H9 (cell line): ENCODE measurements at regions not wholly inside any gene's neighbourhood (a gene's known extent, or its start where the extent isn't known, plus 50 kb on each side); places are given as distances from the start of the nearest gene placed in this dataset.

ENCODE experiments used
- DNase-seq: peaks from one replicate; pipeline ENCODE4 v3.0.0-alpha.2; 2017
- H2AFZ ChIP-seq: one replicate; pipeline ENCODE4 v1.6.1; 2013; ENCODE audit warnings: mild to moderate bottlenecking, low read length, control low read depth, moderate library complexity
- H2AK5ac ChIP-seq: 2 replicates; pipeline ENCODE4 v1.6.1; 2013; ENCODE audit warnings: low read length, control low read depth, mixed read lengths; ENCODE audit not compliant: insufficient read length
- H2BK120ac ChIP-seq: one replicate; pipeline ENCODE4 v1.6.1; 2013; ENCODE audit warnings: low read depth, mild to moderate bottlenecking, low read length, control low read depth, inconsistent platforms; ENCODE audit not compliant: poor library complexity, severe bottlenecking
- H2BK12ac ChIP-seq: 2 replicates; pipeline ENCODE4 v1.6.1; 2013; ENCODE audit warnings: low read length, control low read depth, mixed read lengths, low read depth; ENCODE audit not compliant: insufficient read length
- H2BK15ac ChIP-seq: 2 replicates; pipeline ENCODE4 v1.6.1; 2013; ENCODE audit warnings: low read depth, low read length, control low read depth
- H2BK20ac ChIP-seq: one replicate; pipeline ENCODE4 v1.6.1; 2013; ENCODE audit warnings: low read depth, mild to moderate bottlenecking, low read length, control low read depth, inconsistent platforms; ENCODE audit not compliant: poor library complexity, severe bottlenecking
- H2BK5ac ChIP-seq: 2 replicates; pipeline ENCODE4 v1.6.1; 2013; ENCODE audit warnings: low read length, control low read depth, mixed read lengths; ENCODE audit not compliant: insufficient read length
- H3K14ac ChIP-seq: 2 replicates; pipeline ENCODE4 v1.6.1; 2013; ENCODE audit warnings: low read length, control low read depth; ENCODE audit not compliant: insufficient read depth
- H3K18ac ChIP-seq: 2 replicates; pipeline ENCODE4 v1.6.1; 2013; ENCODE audit warnings: low read depth, mild to moderate bottlenecking, mixed read lengths, low read length, control low read depth; ENCODE audit not compliant: insufficient read length
- H3K23ac ChIP-seq: 2 replicates; pipeline ENCODE4 v1.6.1; 2013; ENCODE audit warnings: low read length, control low read depth, mixed read lengths, low read depth; ENCODE audit not compliant: insufficient read length
- H3K23me2 ChIP-seq: 2 replicates; pipeline ENCODE4 v1.6.1; 2013; ENCODE audit warnings: low read depth, mild to moderate bottlenecking, mixed read lengths, low read length, control low read depth; ENCODE audit not compliant: insufficient read length, poor library complexity, severe bottlenecking
- H3K27ac ChIP-seq: 2 replicates; pipeline ENCODE4 v1.5.1; 2013; ENCODE audit warnings: low read length, control low read depth, mixed read lengths, low read depth; ENCODE audit not compliant: insufficient read length
- H3K27me3 ChIP-seq: 2 replicates; pipeline ENCODE4 v1.6.1; 2013; ENCODE audit warnings: low read length, control low read depth, inconsistent platforms; ENCODE audit not compliant: insufficient read depth
- H3K4ac ChIP-seq: 2 replicates; pipeline ENCODE4 v1.6.1; 2013; ENCODE audit warnings: low read depth, mild to moderate bottlenecking, control low read depth, inconsistent platforms, low read length, moderate library complexity
- H3K4me1 ChIP-seq: 2 replicates; pipeline ENCODE4 v1.6.1; 2013; ENCODE audit warnings: low read length, control low read depth, inconsistent platforms; ENCODE audit not compliant: insufficient read depth
- H3K4me2 ChIP-seq: 2 replicates; pipeline ENCODE4 v1.6.1; 2013; ENCODE audit warnings: low read length, control low read depth, mixed read lengths; ENCODE audit not compliant: insufficient read length, insufficient read depth
- H3K56ac ChIP-seq: 2 replicates; pipeline ENCODE4 v1.6.1; 2013; ENCODE audit warnings: low read depth, mild to moderate bottlenecking, mixed read lengths, low read length, control low read depth; ENCODE audit not compliant: insufficient read length
- H3K79me1 ChIP-seq: 2 replicates; pipeline ENCODE4 v1.6.1; 2013; ENCODE audit warnings: low read depth, mild to moderate bottlenecking, moderate library complexity, low read length, control low read depth, inconsistent platforms; ENCODE audit not compliant: insufficient read depth, poor library complexity, severe bottlenecking
- H3K79me2 ChIP-seq: 2 replicates; pipeline ENCODE4 v1.6.1; 2013; ENCODE audit warnings: low read length, control low read depth, inconsistent platforms; ENCODE audit not compliant: insufficient read depth
- H3K9ac ChIP-seq: 2 replicates; pipeline ENCODE4 v1.6.1; 2013; ENCODE audit warnings: low read length, control low read depth, mixed read lengths; ENCODE audit not compliant: insufficient read length; ENCODE audit errors: extremely low read depth
- H3K9me3 ChIP-seq: one replicate; pipeline ENCODE4 v1.6.1; 2013; ENCODE audit warnings: low read depth, low read length, inconsistent platforms; ENCODE audit not compliant: control insufficient read depth
- H3T11ph ChIP-seq: one replicate; pipeline ENCODE4 v1.6.1; 2013; ENCODE audit warnings: mild to moderate bottlenecking, low read length, control low read depth, inconsistent platforms
- H4K20me1 ChIP-seq: one replicate; pipeline ENCODE4 v1.6.1; 2013; ENCODE audit not compliant: control insufficient read depth, insufficient read length, insufficient read depth
- H4K5ac ChIP-seq: 2 replicates; pipeline ENCODE4 v1.6.1; 2013; ENCODE audit warnings: low read depth, mild to moderate bottlenecking, mixed read lengths, low read length, control low read depth; ENCODE audit not compliant: insufficient read length
- H4K8ac ChIP-seq: replicated peaks from 2 replicates; pipeline ENCODE4 v1.6.1; 2013; ENCODE audit warnings: low read length, control low read depth, mixed read lengths, low read depth; ENCODE audit not compliant: insufficient read length
- H4K91ac ChIP-seq: 2 replicates; pipeline ENCODE4 v1.6.1; 2013; ENCODE audit warnings: low read depth, mild to moderate bottlenecking, moderate library complexity, mixed read lengths, low read length, control low read depth; ENCODE audit not compliant: insufficient read length
- H3K27ac Mint-ChIP-seq, 3 experiments: 2 replicates in 2 of 3; 3 replicates in 1 of 3; pipeline ENCODE4 v1.8.0; 2020 to 2021; ENCODE audit warnings: mixed read lengths in 3 of 3, mild to moderate bottlenecking in 1 of 3, moderate library complexity in 1 of 3
- H3K27me3 Mint-ChIP-seq: 2 replicates; pipeline ENCODE4 v1.8.0; 2021; ENCODE audit warnings: low read depth, mild to moderate bottlenecking, moderate library complexity, mixed read lengths
- H3K36me3 Mint-ChIP-seq, 3 experiments: 2 replicates in 2 of 3; 3 replicates in 1 of 3; pipeline ENCODE4 v1.8.0; 2020 to 2021; ENCODE audit warnings: low read depth in 3 of 3, mixed read lengths in 3 of 3; ENCODE audit not compliant: insufficient read depth in 1 of 3
- H3K4me1 Mint-ChIP-seq, 2 experiments: 2 replicates each; pipeline ENCODE4 v1.8.0; 2020; ENCODE audit warnings: mixed read lengths in 2 of 2
- H3K4me3 Mint-ChIP-seq, 2 experiments: 2 replicates in 1 of 2; 3 replicates in 1 of 2; pipeline ENCODE4 v1.8.0; 2020 to 2021; ENCODE audit warnings: mild to moderate bottlenecking in 2 of 2, mixed read lengths in 2 of 2, moderate library complexity in 1 of 2
- H3K9me3 Mint-ChIP-seq, 2 experiments: 2 replicates in 1 of 2; 3 replicates in 1 of 2; pipeline ENCODE4 v1.8.0; 2020; ENCODE audit warnings: mild to moderate bottlenecking in 2 of 2, mixed read lengths in 2 of 2, moderate library complexity in 1 of 2
- WGBS: extraction: QIAGEN DNeasy Blood & Tissue Kit; methylation state at CpG from one replicate; pipeline ENCODE4 v1.1.7; 2013; ENCODE audit warnings: missing lambda C conversion rate, low lambda C conversion rate, mixed read lengths; ENCODE audit not compliant: insufficient read length; ENCODE audit errors: extremely low coverage; 5-methylcytosine and 5-hydroxymethylcytosine counted together
- TF ChIP-seq, protein P1 (sequence below): fragments of 200-600 bp; sonication (generic); conservative IDR thresholded peaks from 3 replicates; pipeline ENCODE4 v1.8.0; 2021; ENCODE audit warnings: antibody characterized with exemption, mild to moderate bottlenecking

DNA sequence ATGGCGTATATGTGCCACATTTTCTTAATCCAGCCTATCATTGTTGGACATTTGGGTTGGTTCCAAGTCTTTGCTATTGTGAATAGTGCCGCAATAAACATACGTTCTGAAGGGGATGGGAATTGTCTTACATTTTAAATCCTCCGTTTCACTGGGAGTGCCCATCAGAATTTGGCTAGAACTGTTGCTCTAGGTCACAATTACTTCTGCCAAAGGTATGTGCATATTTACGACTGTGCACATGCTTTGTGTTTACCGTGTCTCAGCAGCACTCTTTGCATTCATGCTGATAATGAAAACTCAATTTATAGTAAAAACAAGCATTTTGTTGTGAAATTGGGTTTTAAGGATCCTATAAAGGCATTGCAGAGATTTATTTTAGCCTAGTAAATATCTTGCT lies 151.9 kb upstream of the ZNF618 start:
- H2BK5ac ChIP-seq, result no peak overlapping the region
- no peak overlapping the region for H2BK20ac ChIP-seq
- H3K4ac ChIP-seq, result no peak overlapping the region
- no peak overlapping the region for H4K8ac ChIP-seq
- peaks cover 8% of the 10 kb centered on the region for H3K27me3 Mint-ChIP-seq
- no CpG with 5 or more reads among the region's 6 CpGs for WGBS
- TF ChIP-seq, protein P1, sequence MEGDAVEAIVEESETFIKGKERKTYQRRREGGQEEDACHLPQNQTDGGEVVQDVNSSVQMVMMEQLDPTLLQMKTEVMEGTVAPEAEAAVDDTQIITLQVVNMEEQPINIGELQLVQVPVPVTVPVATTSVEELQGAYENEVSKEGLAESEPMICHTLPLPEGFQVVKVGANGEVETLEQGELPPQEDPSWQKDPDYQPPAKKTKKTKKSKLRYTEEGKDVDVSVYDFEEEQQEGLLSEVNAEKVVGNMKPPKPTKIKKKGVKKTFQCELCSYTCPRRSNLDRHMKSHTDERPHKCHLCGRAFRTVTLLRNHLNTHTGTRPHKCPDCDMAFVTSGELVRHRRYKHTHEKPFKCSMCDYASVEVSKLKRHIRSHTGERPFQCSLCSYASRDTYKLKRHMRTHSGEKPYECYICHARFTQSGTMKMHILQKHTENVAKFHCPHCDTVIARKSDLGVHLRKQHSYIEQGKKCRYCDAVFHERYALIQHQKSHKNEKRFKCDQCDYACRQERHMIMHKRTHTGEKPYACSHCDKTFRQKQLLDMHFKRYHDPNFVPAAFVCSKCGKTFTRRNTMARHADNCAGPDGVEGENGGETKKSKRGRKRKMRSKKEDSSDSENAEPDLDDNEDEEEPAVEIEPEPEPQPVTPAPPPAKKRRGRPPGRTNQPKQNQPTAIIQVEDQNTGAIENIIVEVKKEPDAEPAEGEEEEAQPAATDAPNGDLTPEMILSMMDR, result no peak
- H3K4me1 ChIP-seq, result peaks cover 5% of the 10 kb centered on the region; the same call in 1 of the 2 replicates
- H3K79me1 ChIP-seq, result no peaks in the 10 kb centered on the region
- H3K9ac ChIP-seq, result no peak overlapping the region
- no peaks in the 10 kb centered on the region for H3K79me2 ChIP-seq
- H3K23me2 ChIP-seq, result no peaks in the 10 kb centered on the region
- H4K5ac ChIP-seq, result no peak overlapping the region
- no peaks in the 10 kb centered on the region; a peak in 3 of 7 replicates for H3K36me3 Mint-ChIP-seq
- H3K27ac Mint-ChIP-seq, result no peak overlapping the region
- H3K18ac ChIP-seq, result no peak overlapping the region
- no peak overlapping the region for H2BK120ac ChIP-seq
- H2BK15ac ChIP-seq, result no peak overlapping the region
- H3K4me3 Mint-ChIP-seq, result no peak overlapping the region
- no peak overlapping the region for H3K23ac ChIP-seq
- no peak overlapping the region for H3T11ph ChIP-seq
- H3K9me3 Mint-ChIP-seq, result peaks cover 4 to 10% of the 10 kb centered on the region in 2 experiments; a peak in 4 of 5 replicates
- no peak overlapping the region for H3K27ac ChIP-seq
- no peak overlapping the region for H2AK5ac ChIP-seq
- no peaks in the 10 kb centered on the region for H3K27me3 ChIP-seq
- H3K4me2 ChIP-seq, result no peak overlapping the region
- H3K56ac ChIP-seq, result no peak overlapping the region
- H3K14ac ChIP-seq, result no peak overlapping the region
- no peak for DNase-seq
- no peaks in the 10 kb centered on the region for H4K20me1 ChIP-seq
- no peak overlapping the region for H2BK12ac ChIP-seq
- H3K4me1 Mint-ChIP-seq, result peaks cover 10 to 11% of the 10 kb centered on the region in 2 experiments
- H3K9me3 ChIP-seq, result no peaks in the 10 kb centered on the region
- H4K91ac ChIP-seq, result no peak overlapping the region
- H2AFZ ChIP-seq, result no peak overlapping the region
